Nephron (organoid): ENCODE measurements at regions not wholly inside any gene's neighbourhood (a gene's known extent, or its start where the extent isn't known, plus 50 kb on each side); places are given as distances from the start of the nearest gene placed in this dataset.

Experiments used
- H3K27ac Mint-ChIP-seq, 3 experiments: 2 replicates each; pipeline ENCODE4 v1.8.0; 2020; ENCODE audit warnings: mixed read lengths in 3 of 3, mild to moderate bottlenecking in 2 of 3, moderate library complexity in 1 of 3
- H3K27me3 Mint-ChIP-seq: 2 replicates; pipeline ENCODE4 v1.8.0; 2021; ENCODE audit warnings: low read depth, mild to moderate bottlenecking, moderate library complexity, mixed read lengths
- H3K36me3 Mint-ChIP-seq: 2 replicates; pipeline ENCODE4 v1.8.0; 2020; ENCODE audit warnings: low read depth, mixed read lengths
- H3K4me1 Mint-ChIP-seq: 2 replicates; pipeline ENCODE4 v1.8.0; 2020; ENCODE audit warnings: mixed read lengths
- H3K4me3 Mint-ChIP-seq, 3 experiments: 2 replicates each; pipeline ENCODE4 v1.8.0; 2020; ENCODE audit warnings: mild to moderate bottlenecking in 3 of 3, mixed read lengths in 3 of 3, moderate library complexity in 2 of 3
- H3K9me3 Mint-ChIP-seq: 2 replicates; pipeline ENCODE4 v1.8.0; 2020; ENCODE audit warnings: mixed read lengths
- CTCF ChIP-seq, 3 experiments: fragments of 200-600 bp; sonication (generic); IDR thresholded peaks; one replicate each; pipeline ENCODE4 v1.5.0; 2021; ENCODE audit warnings: antibody characterized with exemption in 3 of 3; ENCODE audit not compliant: unreplicated experiment in 3 of 3

GRCh38 chr5:174980952-174981351, 256.6 kb downstream of the MSX2 start:
- no peaks in the 10 kb centered on the region for H3K36me3 Mint-ChIP-seq
- TF ChIP-seq CTCF (IDR thresholded peaks at IDR 0.05; ENCODE audit: unreplicated experiment in 3 of 3) = no peak
- no peak overlapping the region for H3K27ac Mint-ChIP-seq
- H3K4me1 Mint-ChIP-seq = no peaks in the 10 kb centered on the region
- H3K9me3 Mint-ChIP-seq = peaks cover 2% of the 10 kb centered on the region
- H3K4me3 Mint-ChIP-seq = no peak overlapping the region
- peaks cover 26% of the 10 kb centered on the region for H3K27me3 Mint-ChIP-seq

- Mint-ChIP-seq H3K4me3 (no peak overlapping the region), H3K36me3 (no peaks in the 10 kb centered on the region), H3K27ac (no peak overlapping the region), H3K4me1 (no peaks in the 10 kb centered on the region), H3K27me3 (peaks cover 11% of the 10 kb centered on the region), H3K9me3 (peaks cover 18% of the 10 kb centered on the region)
- TF ChIP-seq CTCF (IDR thresholded peaks at IDR 0.05; ENCODE audit: unreplicated experiment in 3 of 3) = no peak
Measured at GRCh38 chr5:174972291-174972690, 247.9 kb downstream of the MSX2 start.

GRCh38 chr5:174971210-174971609, 246.8 kb downstream of the MSX2 start:
- TF ChIP-seq CTCF (IDR thresholded peaks at IDR 0.05; ENCODE audit: unreplicated experiment in 3 of 3) = no peak
- H3K4me3 Mint-ChIP-seq = no peak overlapping the region
- H3K4me1 Mint-ChIP-seq = no peaks in the 10 kb centered on the region
- no peaks in the 10 kb centered on the region for H3K36me3 Mint-ChIP-seq
- no peak overlapping the region for H3K27ac Mint-ChIP-seq
- H3K27me3 Mint-ChIP-seq = peaks cover 11% of the 10 kb centered on the region
- peaks cover 27% of the 10 kb centered on the region for H3K9me3 Mint-ChIP-seq

GRCh38 chr5:174970502-174970901, 246.1 kb downstream of the MSX2 start:
- no peak for TF ChIP-seq CTCF (IDR thresholded peaks at IDR 0.05; ENCODE audit: unreplicated experiment in 3 of 3)
- Mint-ChIP-seq H3K4me3 (no peak overlapping the region), H3K4me1 (no peaks in the 10 kb centered on the region), H3K36me3 (no peaks in the 10 kb centered on the region), H3K27ac (no peak overlapping the region), H3K9me3 (peaks cover 32% of the 10 kb centered on the region), H3K27me3 (peaks cover 11% of the 10 kb centered on the region)

GRCh38 chr5:174953871-174954270, 229.5 kb downstream of the MSX2 start:
- no peaks in the 10 kb centered on the region for H3K9me3 Mint-ChIP-seq
- H3K4me3 Mint-ChIP-seq = no peak overlapping the region
- H3K27me3 Mint-ChIP-seq = peaks cover 40% of the 10 kb centered on the region
- TF ChIP-seq CTCF (IDR thresholded peaks at IDR 0.05; ENCODE audit: unreplicated experiment in 3 of 3) = no peak
- H3K4me1 Mint-ChIP-seq = no peaks in the 10 kb centered on the region
- no peaks in the 10 kb centered on the region for H3K36me3 Mint-ChIP-seq
- no peak overlapping the region for H3K27ac Mint-ChIP-seq

GRCh38 chr5:174951151-174951780, 226.9 kb downstream of the MSX2 start:
- no peaks in the 10 kb centered on the region for H3K36me3 Mint-ChIP-seq
- no peaks in the 10 kb centered on the region for H3K9me3 Mint-ChIP-seq
- H3K4me3 Mint-ChIP-seq = no peak overlapping the region
- no peaks in the 10 kb centered on the region for H3K4me1 Mint-ChIP-seq
- H3K27me3 Mint-ChIP-seq = peaks cover 52% of the 10 kb centered on the region
- H3K27ac Mint-ChIP-seq = no peak overlapping the region
- TF ChIP-seq CTCF (IDR thresholded peaks at IDR 0.05; ENCODE audit: unreplicated experiment in 3 of 3) = peak; percentile 83 to 90 (median 90)
